Neural cell (in vitro differentiated cells): ENCODE measurements at regions not wholly inside any gene's neighbourhood (a gene's known extent, or its start where the extent isn't known, plus 50 kb on each side); places are given as distances from the start of the nearest gene placed in this dataset.

ENCODE experiments used
- H2AFZ ChIP-seq: fragments of 200-600, 300-800 bp; sonication (generic), shearing (Covaris generic); 2 replicates; pipeline ENCODE4 v1.6.0; 2014; ENCODE audit warnings: low read depth, mild to moderate bottlenecking, antibody characterized with exemption, low read length, moderate library complexity
- H3F3A ChIP-seq: fragments of 200-600 bp; shearing (Covaris generic); 2 replicates; pipeline ENCODE4 v1.6.1; 2016; ENCODE audit warnings: mild to moderate bottlenecking, moderate library complexity, mixed read lengths, antibody characterized with exemption, low read length; ENCODE audit not compliant: insufficient read depth, poor library complexity, severe bottlenecking
- H3K27ac ChIP-seq: fragments of 200-600, 300-800 bp; sonication (generic), shearing (Covaris generic); 2 replicates; pipeline ENCODE4 v1.5.1; 2014; ENCODE audit warnings: mild to moderate bottlenecking, low read length, moderate library complexity
- H3K27me3 ChIP-seq: fragments of 300-800, 200-600 bp; sonication (generic), shearing (Covaris generic); 2 replicates; pipeline ENCODE4 v1.6.0; 2014; ENCODE audit warnings: mild to moderate bottlenecking, low read depth, low read length, moderate library complexity; ENCODE audit not compliant: insufficient read depth
- H3K36me3 ChIP-seq: fragments of 300-800, 200-600 bp; sonication (generic), shearing (Covaris generic); 2 replicates; pipeline ENCODE4 v1.5.1; 2014; ENCODE audit warnings: mild to moderate bottlenecking, antibody characterized with exemption, low read length, moderate library complexity; ENCODE audit not compliant: insufficient read depth
- H3K4me2 ChIP-seq: fragments of 300-800, 200-600 bp; sonication (generic), shearing (Covaris generic); 2 replicates; pipeline ENCODE4 v1.6.0; 2014; ENCODE audit warnings: mild to moderate bottlenecking, low read length
- H3K4me3 ChIP-seq: fragments of 300-800, 200-600 bp; sonication (generic), shearing (Covaris generic); 2 replicates; pipeline ENCODE4 v1.5.1; 2014; ENCODE audit warnings: mild to moderate bottlenecking, low read length, moderate library complexity
- H3K79me2 ChIP-seq: fragments of 200-600 bp; shearing (Covaris generic); replicated peaks from 2 replicates; pipeline ENCODE4 v1.6.0; 2014; ENCODE audit warnings: mild to moderate bottlenecking, low read length, moderate library complexity; ENCODE audit not compliant: insufficient read depth
- H3K9ac ChIP-seq: fragments of 300-800, 200-600 bp; sonication (generic), shearing (Covaris generic); 2 replicates; pipeline ENCODE4 v1.6.1; 2016; ENCODE audit warnings: mild to moderate bottlenecking, low read length, mixed read lengths
- H3K9me2 ChIP-seq: fragments of 200-600 bp; shearing (Covaris generic); 2 replicates; pipeline ENCODE4 v1.6.1; 2016; ENCODE audit warnings: mild to moderate bottlenecking, low read length, mixed read lengths; ENCODE audit not compliant: insufficient read depth
- H3K9me3 ChIP-seq: fragments of 200-600, 300-800 bp; sonication (generic), shearing (Covaris generic); 2 replicates; pipeline ENCODE4 v1.6.1; 2016; ENCODE audit warnings: mild to moderate bottlenecking, mixed run types, low read length, moderate library complexity, mixed read lengths
- H4K20me1 ChIP-seq: fragments of 200-600 bp; shearing (Covaris generic); 2 replicates; pipeline ENCODE4 v1.6.1; 2016; ENCODE audit warnings: mild to moderate bottlenecking, mixed run types; ENCODE audit not compliant: insufficient read depth
- EP300 ChIP-seq: fragments of 450-650 bp; conservative IDR thresholded peaks from 2 replicates; pipeline ENCODE4 v1.6.1; 2014; ENCODE audit warnings: antibody characterized with exemption, mild to moderate bottlenecking, moderate library complexity; ENCODE audit not compliant: poor library complexity, severe bottlenecking
- EZH2 ChIP-seq: fragments of 200-600, 300-800 bp; shearing (Covaris generic), sonication (generic); IDR thresholded peaks from 2 replicates; pipeline ENCODE4 v1.6.1; 2014; ENCODE audit warnings: antibody characterized with exemption, low read length, borderline replicate concordance, mild to moderate bottlenecking; ENCODE audit not compliant: insufficient read depth, poor library complexity, severe bottlenecking
- MXI1 ChIP-seq: fragments of 450-650 bp; conservative IDR thresholded peaks from 2 replicates; pipeline ENCODE4 v1.6.1; 2014; ENCODE audit warnings: antibody characterized with exemption, mild to moderate bottlenecking; ENCODE audit not compliant: poor library complexity, severe bottlenecking
- POLR2AphosphoS5 ChIP-seq: IDR thresholded peaks from 2 replicates; pipeline ENCODE4 v1.6.1; 2012
- RAD21 ChIP-seq: fragments of 450-650 bp; conservative IDR thresholded peaks from 2 replicates; pipeline ENCODE4 v1.6.1; 2014; ENCODE audit warnings: antibody characterized with exemption, mild to moderate bottlenecking, moderate library complexity
- SMC3 ChIP-seq: fragments of 450-650 bp; conservative IDR thresholded peaks from 2 replicates; pipeline ENCODE4 v1.6.1; 2014; ENCODE audit warnings: antibody characterized with exemption, mild to moderate bottlenecking, moderate library complexity; ENCODE audit not compliant: poor library complexity
- TAF1 ChIP-seq: IDR thresholded peaks from 2 replicates; pipeline ENCODE4 v1.6.1; 2012; ENCODE audit warnings: low read depth
- TF ChIP-seq, protein P1 (sequence below): IDR thresholded peaks from 2 replicates; pipeline ENCODE4 v1.6.1; 2012; ENCODE audit warnings: borderline replicate concordance
- TF ChIP-seq, protein P2 (sequence below): fragments of 450-650 bp; IDR thresholded peaks from 2 replicates; pipeline ENCODE4 v1.5.1; 2014; ENCODE audit warnings: antibody characterized with exemption, mild to moderate bottlenecking, moderate library complexity; ENCODE audit not compliant: poor library complexity, severe bottlenecking

DNA sequence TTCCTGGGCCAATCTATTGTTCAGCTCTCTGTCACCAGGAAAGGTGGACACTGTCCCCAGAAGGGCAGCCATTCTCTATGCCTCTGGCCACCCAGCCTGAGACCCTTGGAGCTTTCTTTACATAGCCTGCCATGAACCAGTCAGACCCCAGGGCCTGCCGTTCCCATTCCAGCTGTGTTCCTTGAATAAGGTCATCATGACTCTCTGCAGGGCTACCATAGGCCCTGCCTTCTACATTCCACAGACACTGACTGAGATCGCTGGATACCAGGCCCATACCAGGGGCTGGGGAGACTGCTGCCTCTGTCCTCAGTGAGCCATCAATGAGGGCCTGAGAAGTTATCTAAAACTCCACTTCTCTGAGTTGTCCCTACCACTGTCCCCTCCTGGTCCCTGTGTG lies 75.5 kb downstream of the SYNE3 start:
- H3K9ac ChIP-seq = no peak overlapping the region
- no peaks in the 10 kb centered on the region for H3K9me3 ChIP-seq
- no peaks in the 10 kb centered on the region for H3F3A ChIP-seq
- H3K4me2 ChIP-seq = no peak overlapping the region
- H4K20me1 ChIP-seq = no peaks in the 10 kb centered on the region
- H3K4me3 ChIP-seq = no peak overlapping the region
- no peaks in the 10 kb centered on the region for H3K79me2 ChIP-seq
- H3K27me3 ChIP-seq = no peaks in the 10 kb centered on the region
- no peak overlapping the region for H2AFZ ChIP-seq
- no peak overlapping the region for H3K27ac ChIP-seq
- H3K36me3 ChIP-seq = no peaks in the 10 kb centered on the region
- TF ChIP-seq EZH2 (no peak), MXI1 (no peak), POLR2AphosphoS5 (no peak), TAF1 (no peak), EP300 (no peak), RAD21 (no peak), SMC3 (no peak)
- TF ChIP-seq, protein P1, sequence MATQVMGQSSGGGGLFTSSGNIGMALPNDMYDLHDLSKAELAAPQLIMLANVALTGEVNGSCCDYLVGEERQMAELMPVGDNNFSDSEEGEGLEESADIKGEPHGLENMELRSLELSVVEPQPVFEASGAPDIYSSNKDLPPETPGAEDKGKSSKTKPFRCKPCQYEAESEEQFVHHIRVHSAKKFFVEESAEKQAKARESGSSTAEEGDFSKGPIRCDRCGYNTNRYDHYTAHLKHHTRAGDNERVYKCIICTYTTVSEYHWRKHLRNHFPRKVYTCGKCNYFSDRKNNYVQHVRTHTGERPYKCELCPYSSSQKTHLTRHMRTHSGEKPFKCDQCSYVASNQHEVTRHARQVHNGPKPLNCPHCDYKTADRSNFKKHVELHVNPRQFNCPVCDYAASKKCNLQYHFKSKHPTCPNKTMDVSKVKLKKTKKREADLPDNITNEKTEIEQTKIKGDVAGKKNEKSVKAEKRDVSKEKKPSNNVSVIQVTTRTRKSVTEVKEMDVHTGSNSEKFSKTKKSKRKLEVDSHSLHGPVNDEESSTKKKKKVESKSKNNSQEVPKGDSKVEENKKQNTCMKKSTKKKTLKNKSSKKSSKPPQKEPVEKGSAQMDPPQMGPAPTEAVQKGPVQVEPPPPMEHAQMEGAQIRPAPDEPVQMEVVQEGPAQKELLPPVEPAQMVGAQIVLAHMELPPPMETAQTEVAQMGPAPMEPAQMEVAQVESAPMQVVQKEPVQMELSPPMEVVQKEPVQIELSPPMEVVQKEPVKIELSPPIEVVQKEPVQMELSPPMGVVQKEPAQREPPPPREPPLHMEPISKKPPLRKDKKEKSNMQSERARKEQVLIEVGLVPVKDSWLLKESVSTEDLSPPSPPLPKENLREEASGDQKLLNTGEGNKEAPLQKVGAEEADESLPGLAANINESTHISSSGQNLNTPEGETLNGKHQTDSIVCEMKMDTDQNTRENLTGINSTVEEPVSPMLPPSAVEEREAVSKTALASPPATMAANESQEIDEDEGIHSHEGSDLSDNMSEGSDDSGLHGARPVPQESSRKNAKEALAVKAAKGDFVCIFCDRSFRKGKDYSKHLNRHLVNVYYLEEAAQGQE = no peak
- TF ChIP-seq, protein P2, sequence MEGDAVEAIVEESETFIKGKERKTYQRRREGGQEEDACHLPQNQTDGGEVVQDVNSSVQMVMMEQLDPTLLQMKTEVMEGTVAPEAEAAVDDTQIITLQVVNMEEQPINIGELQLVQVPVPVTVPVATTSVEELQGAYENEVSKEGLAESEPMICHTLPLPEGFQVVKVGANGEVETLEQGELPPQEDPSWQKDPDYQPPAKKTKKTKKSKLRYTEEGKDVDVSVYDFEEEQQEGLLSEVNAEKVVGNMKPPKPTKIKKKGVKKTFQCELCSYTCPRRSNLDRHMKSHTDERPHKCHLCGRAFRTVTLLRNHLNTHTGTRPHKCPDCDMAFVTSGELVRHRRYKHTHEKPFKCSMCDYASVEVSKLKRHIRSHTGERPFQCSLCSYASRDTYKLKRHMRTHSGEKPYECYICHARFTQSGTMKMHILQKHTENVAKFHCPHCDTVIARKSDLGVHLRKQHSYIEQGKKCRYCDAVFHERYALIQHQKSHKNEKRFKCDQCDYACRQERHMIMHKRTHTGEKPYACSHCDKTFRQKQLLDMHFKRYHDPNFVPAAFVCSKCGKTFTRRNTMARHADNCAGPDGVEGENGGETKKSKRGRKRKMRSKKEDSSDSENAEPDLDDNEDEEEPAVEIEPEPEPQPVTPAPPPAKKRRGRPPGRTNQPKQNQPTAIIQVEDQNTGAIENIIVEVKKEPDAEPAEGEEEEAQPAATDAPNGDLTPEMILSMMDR = no peak
- H3K9me2 ChIP-seq = no peaks in the 10 kb centered on the region

GRCh38 chr14:95440496-95440895 lies 76.0 kb downstream of the SYNE3 start:
- no peak overlapping the region for H2AFZ ChIP-seq
- no peaks in the 10 kb centered on the region for H3K9me2 ChIP-seq
- H3K9me3 ChIP-seq = no peaks in the 10 kb centered on the region
- H3K4me3 ChIP-seq = no peak overlapping the region
- no peaks in the 10 kb centered on the region for H3K27me3 ChIP-seq
- no peak overlapping the region for H3K9ac ChIP-seq
- H4K20me1 ChIP-seq = no peaks in the 10 kb centered on the region
- TF ChIP-seq RAD21 = no peak
- H3K79me2 ChIP-seq = no peaks in the 10 kb centered on the region
- H3K4me2 ChIP-seq = no peak overlapping the region
- no peak overlapping the region for H3K27ac ChIP-seq
- no peaks in the 10 kb centered on the region for H3F3A ChIP-seq
- no peaks in the 10 kb centered on the region for H3K36me3 ChIP-seq

- Histone ChIP-seq H3K9me2 (no peaks in the 10 kb centered on the region), H2AFZ (no peak overlapping the region), H4K20me1 (no peaks in the 10 kb centered on the region), H3K9me3 (no peaks in the 10 kb centered on the region), H3K79me2 (no peaks in the 10 kb centered on the region), H3K27me3 (no peaks in the 10 kb centered on the region), H3K9ac (no peak overlapping the region), H3K27ac (no peak overlapping the region), H3K36me3 (no peaks in the 10 kb centered on the region), H3K4me3 (no peak overlapping the region), H3F3A (no peaks in the 10 kb centered on the region), H3K4me2 (no peak overlapping the region)
- TF ChIP-seq TAF1 (no peak), SMC3 (no peak), EZH2 (no peak), EP300 (no peak), RAD21 (no peak), MXI1 (no peak), POLR2AphosphoS5 (no peak)
- TF ChIP-seq, protein P2 = no peak
- TF ChIP-seq, protein P1 = no peak
These were observed 76.6 kb downstream of the SYNE3 start for GRCh38 chr14:95439881-95440280.
